SU-DHL-6 (cell line): ENCODE measurements at regions not wholly inside any gene's neighbourhood (a gene's known extent, or its start where the extent isn't known, plus 50 kb on each side); places are given as distances from the start of the nearest gene placed in this dataset.

Source experiments
- EZH2phosphoT487 ChIP-seq: fragments of 200-600 bp; sonication (generic), shearing (Covaris generic); conservative IDR thresholded peaks from 2 replicates; pipeline ENCODE4 v1.6.1; 2018; ENCODE audit warnings: mild to moderate bottlenecking, antibody characterized with exemption, low read length, moderate library complexity, mixed read lengths
- TF ChIP-seq, protein P1 (sequence below): fragments of 200-600 bp; sonication (generic); IDR thresholded peaks from one replicate; pipeline ENCODE4 v1.5.1; 2017; ENCODE audit warnings: antibody characterized with exemption, mild to moderate bottlenecking, low read length, moderate library complexity; ENCODE audit not compliant: insufficient read depth, poor library complexity, severe bottlenecking

DNA sequence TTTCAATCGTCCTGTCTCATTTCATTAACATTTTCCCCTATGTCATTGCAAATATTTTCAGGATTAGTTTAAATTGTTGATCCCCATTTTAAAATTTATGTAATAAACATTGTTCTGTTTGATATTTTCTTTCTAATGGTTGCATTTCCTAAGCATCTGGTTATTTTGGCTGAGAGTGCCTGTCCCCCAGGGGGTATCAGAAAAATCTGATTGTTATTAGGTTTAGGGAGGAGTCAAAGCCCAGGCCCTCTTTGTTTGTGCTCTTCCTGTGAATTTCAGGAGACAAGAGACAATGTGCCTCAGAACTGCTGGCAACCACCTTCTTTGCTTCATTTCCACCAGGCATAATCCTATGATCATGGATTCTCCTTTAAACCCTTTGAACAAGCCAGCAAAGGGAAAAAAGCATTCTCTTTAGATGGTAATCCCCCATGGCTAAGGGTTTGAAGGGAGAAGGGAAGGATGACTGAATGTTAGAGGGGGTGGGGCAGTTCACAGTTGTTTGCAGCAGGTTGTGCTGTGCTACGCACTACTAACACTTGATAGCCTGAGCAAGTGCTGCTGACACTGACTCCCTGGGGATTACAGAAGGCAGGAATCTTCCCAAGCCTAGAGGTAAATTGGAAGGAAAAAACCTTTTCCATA, 462.4 kb upstream of the LRRC4C start:
- TF ChIP-seq, protein P1, sequence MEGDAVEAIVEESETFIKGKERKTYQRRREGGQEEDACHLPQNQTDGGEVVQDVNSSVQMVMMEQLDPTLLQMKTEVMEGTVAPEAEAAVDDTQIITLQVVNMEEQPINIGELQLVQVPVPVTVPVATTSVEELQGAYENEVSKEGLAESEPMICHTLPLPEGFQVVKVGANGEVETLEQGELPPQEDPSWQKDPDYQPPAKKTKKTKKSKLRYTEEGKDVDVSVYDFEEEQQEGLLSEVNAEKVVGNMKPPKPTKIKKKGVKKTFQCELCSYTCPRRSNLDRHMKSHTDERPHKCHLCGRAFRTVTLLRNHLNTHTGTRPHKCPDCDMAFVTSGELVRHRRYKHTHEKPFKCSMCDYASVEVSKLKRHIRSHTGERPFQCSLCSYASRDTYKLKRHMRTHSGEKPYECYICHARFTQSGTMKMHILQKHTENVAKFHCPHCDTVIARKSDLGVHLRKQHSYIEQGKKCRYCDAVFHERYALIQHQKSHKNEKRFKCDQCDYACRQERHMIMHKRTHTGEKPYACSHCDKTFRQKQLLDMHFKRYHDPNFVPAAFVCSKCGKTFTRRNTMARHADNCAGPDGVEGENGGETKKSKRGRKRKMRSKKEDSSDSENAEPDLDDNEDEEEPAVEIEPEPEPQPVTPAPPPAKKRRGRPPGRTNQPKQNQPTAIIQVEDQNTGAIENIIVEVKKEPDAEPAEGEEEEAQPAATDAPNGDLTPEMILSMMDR = no peak
- TF ChIP-seq EZH2phosphoT487 = no peak
